Mammary epithelial cell (primary cell): ENCODE measurements at regions not wholly inside any gene's neighbourhood (a gene's known extent, or its start where the extent isn't known, plus 50 kb on each side); places are given as distances from the start of the nearest gene placed in this dataset.

Source experiments
- CTCF ChIP-seq, 2 donors: IDR thresholded peaks in 1 of 2; conservative IDR thresholded peaks in 1 of 2; 2 replicates each; pipeline ENCODE4 v1.5.1; 2011 to 2012; ENCODE audit warnings: inconsistent platforms in 2 of 2, low read length in 2 of 2, mild to moderate bottlenecking in 2 of 2, control low read depth in 1 of 2, low read depth in 1 of 2; ENCODE audit not compliant: insufficient read depth in 1 of 2; ENCODE audit errors: extremely low read depth in 1 of 2
- EZH2 ChIP-seq: IDR thresholded peaks from 2 replicates; pipeline ENCODE4 v1.6.1; 2012; ENCODE audit warnings: low read length, inconsistent platforms, borderline replicate concordance

- TF ChIP-seq CTCF (conservative IDR thresholded peaks at IDR 0.05 in 1 of 2, IDR thresholded peaks at IDR 0.05 in 1 of 2; ENCODE audit: extremely low read depth in 1 of 2, insufficient read depth in 1 of 2, low read depth in 1 of 2, low read length in 2 of 2): no peak
- TF ChIP-seq EZH2: no peak
These were observed 837.4 kb upstream of the ID2 start for GRCh38 chr2:7844414-7844965.
